Endothelial cell of umbilical vein (primary cell): ENCODE measurements at regions not wholly inside any gene's neighbourhood (a gene's known extent, or its start where the extent isn't known, plus 50 kb on each side); places are given as distances from the start of the nearest gene placed in this dataset.

Source experiments
- BruUV-seq: library from RNA; stranded (reverse); fragments of 400-500 nt; replicated peaks from 2 replicates; lab custom pipeline; 2021; lab: Mats Ljungman, UMichigan
- CTCF ChIA-PET: fragments of 300-600, 350-600 bp; sonication (Branson Sonifier 250); formaldehyde crosslinking; loops from one replicate; lab custom pipeline; 2021; ENCODE audit warnings: antibody characterized with exemption, inconsistent platforms; lab: Charles Lee
- POLR2A ChIA-PET: fragments of 300-600, 350-600 bp; sonication (Branson Sonifier 250); formaldehyde crosslinking; loops from one replicate; lab custom pipeline; 2021; ENCODE audit warnings: antibody characterized with exemption, inconsistent platforms; lab: Charles Lee
- DNase-seq: peaks from one replicate; pipeline ENCODE4 v3.0.0-alpha.2; 2011; ENCODE audit warnings: low read depth, low spot score
- FAIRE-seq: peaks from 2 replicates; lab custom pipeline; 2011; peaks lifted over from hg19 to GRCh38; lab: Jason Lieb, UNC
- H2AFZ ChIP-seq: 2 replicates; pipeline ENCODE4 v1.6.0; 2012; ENCODE audit warnings: low read depth, low read length, control low read depth, inconsistent platforms
- H3K27ac ChIP-seq: 2 replicates; pipeline ENCODE4 v1.5.1; 2011; ENCODE audit warnings: low read depth, mild to moderate bottlenecking, control low read depth, low read length, moderate library complexity; ENCODE audit not compliant: insufficient read depth
- H3K27me3 ChIP-seq, 2 experiments: 2 replicates each; pipeline versions ENCODE4 v1.6.0 to v1.6.1; 2011; ENCODE audit warnings: low read length in 2 of 2, mixed read lengths in 1 of 2; ENCODE audit not compliant: control insufficient read depth in 2 of 2, insufficient read depth in 2 of 2
- H3K36me3 ChIP-seq, 2 experiments: 2 replicates in 1 of 2; 3 replicates in 1 of 2; pipeline ENCODE4 v1.5.1; 2011; ENCODE audit warnings: low read length in 2 of 2, mild to moderate bottlenecking in 1 of 2, moderate library complexity in 1 of 2; ENCODE audit not compliant: control insufficient read depth in 2 of 2, insufficient read depth in 2 of 2; ENCODE audit errors: extremely low read depth in 1 of 2
- H3K4me1 ChIP-seq: 3 replicates; pipeline ENCODE4 v1.5.1; 2011; ENCODE audit warnings: mild to moderate bottlenecking, low read length; ENCODE audit not compliant: control insufficient read depth, insufficient read depth; ENCODE audit errors: extremely low read depth
- H3K4me2 ChIP-seq: 2 replicates; pipeline ENCODE4 v1.6.1; 2011; ENCODE audit warnings: low read length, control low read depth, mixed read lengths; ENCODE audit not compliant: insufficient read depth
- H3K4me3 ChIP-seq, 3 experiments: fragments of 200-600 bp in 1 of 3; sonication (generic), shearing (Covaris generic) in 1 of 3; replicated peaks in 1 of 3; 2 replicates each; pipeline ENCODE4 v1.5.1; 2011 to 2016; ENCODE audit warnings: control low read depth in 3 of 3, low read length in 3 of 3, mild to moderate bottlenecking in 2 of 3, inconsistent platforms in 1 of 3, low read depth in 1 of 3, moderate library complexity in 1 of 3; ENCODE audit not compliant: insufficient read depth in 1 of 3
- H3K79me2 ChIP-seq: 2 replicates; pipeline ENCODE4 v1.6.0; 2012; ENCODE audit warnings: low read length, inconsistent platforms; ENCODE audit not compliant: control insufficient read depth, insufficient read depth
- H3K9ac ChIP-seq: replicated peaks from 2 replicates; pipeline ENCODE3; 2011; ENCODE audit warnings: low read length, control low read depth; ENCODE audit not compliant: insufficient read depth; ENCODE audit errors: extremely low read depth
- H3K9me1 ChIP-seq: replicated peaks from 3 replicates; pipeline ENCODE4 v1.6.0; 2011; ENCODE audit warnings: mild to moderate bottlenecking, low read length; ENCODE audit not compliant: control insufficient read depth, insufficient read depth; ENCODE audit errors: extremely low read depth
- H3K9me3 ChIP-seq: replicated peaks from 2 replicates; pipeline ENCODE4 v1.5.1; 2012; ENCODE audit warnings: low read length, inconsistent platforms; ENCODE audit not compliant: control insufficient read depth, insufficient read depth
- H4K20me1 ChIP-seq: replicated peaks from 2 replicates; pipeline ENCODE3; 2011; ENCODE audit warnings: mild to moderate bottlenecking, low read length; ENCODE audit not compliant: control insufficient read depth, insufficient read depth; ENCODE audit errors: extremely low read depth
- EZH2 ChIP-seq: IDR thresholded peaks from 2 replicates; pipeline ENCODE4 v1.6.1; 2012; ENCODE audit warnings: borderline replicate concordance, low read depth, mild to moderate bottlenecking, moderate library complexity, low read length, inconsistent platforms; ENCODE audit not compliant: severe bottlenecking
- FOS ChIP-seq: IDR thresholded peaks from 2 replicates; pipeline ENCODE4 v1.6.1; 2011; ENCODE audit warnings: mild to moderate bottlenecking, low read length, moderate library complexity, borderline replicate concordance; ENCODE audit not compliant: insufficient read depth
- GATA2 ChIP-seq: IDR thresholded peaks from 2 replicates; pipeline ENCODE4 v1.7.0; 2011; ENCODE audit warnings: low read depth, mild to moderate bottlenecking, moderate library complexity, mixed read lengths, low read length; ENCODE audit not compliant: insufficient read length, insufficient read depth
- JUN ChIP-seq: IDR thresholded peaks from 2 replicates; pipeline ENCODE4 v1.6.1; 2011; ENCODE audit warnings: borderline replicate concordance, low read depth; ENCODE audit not compliant: insufficient read length, insufficient read depth
- MYC ChIP-seq: IDR thresholded peaks from one replicate; pipeline ENCODE4 v1.6.1; 2011; ENCODE audit warnings: mild to moderate bottlenecking, low read depth, low read length
- POLR2A ChIP-seq: IDR thresholded peaks from 2 replicates; pipeline ENCODE4 v1.6.1; 2012; ENCODE audit warnings: low read depth, mild to moderate bottlenecking, control low read depth, low read length
- POLR2AphosphoS5 ChIP-seq: IDR thresholded peaks from 2 replicates; pipeline ENCODE4 v1.6.1; 2012; ENCODE audit warnings: low read depth, mild to moderate bottlenecking, control low read depth, low read length, moderate library complexity; ENCODE audit not compliant: insufficient read depth
- dilution Hi-C: fragments of 300-500 bp; cut with MboI; formaldehyde crosslinking; loops from one replicate; pipeline ENCODE4 v1.15.0; 2019; ENCODE audit warnings: low sequenced_read_pairs; ENCODE audit not compliant: extremely low pct_ligation_motif_present
- intact Hi-C: fragments of 100-400 bp; cut with micrococcal nuclease; formaldehyde crosslinking; loops from one replicate; pipeline ENCODE4 v1.10.0; 2022
- TF ChIP-seq, protein P1 (sequence below): IDR thresholded peaks from 2 replicates; pipeline ENCODE4 v1.6.1; 2011; ENCODE audit not compliant: insufficient read depth, insufficient read length
- TF ChIP-seq, protein P2 (sequence below), 2 donors: IDR thresholded peaks; 1 replicate in 1 of 2; 2 replicates in 1 of 2; pipeline ENCODE4 v1.5.1; 2011; ENCODE audit warnings: low read length in 2 of 2, mild to moderate bottlenecking in 2 of 2, moderate library complexity in 2 of 2, control low read depth in 1 of 2, inconsistent platforms in 1 of 2, low read depth in 1 of 2; ENCODE audit not compliant: insufficient read depth in 1 of 2; ENCODE audit errors: extremely low read depth in 1 of 2

DNA sequence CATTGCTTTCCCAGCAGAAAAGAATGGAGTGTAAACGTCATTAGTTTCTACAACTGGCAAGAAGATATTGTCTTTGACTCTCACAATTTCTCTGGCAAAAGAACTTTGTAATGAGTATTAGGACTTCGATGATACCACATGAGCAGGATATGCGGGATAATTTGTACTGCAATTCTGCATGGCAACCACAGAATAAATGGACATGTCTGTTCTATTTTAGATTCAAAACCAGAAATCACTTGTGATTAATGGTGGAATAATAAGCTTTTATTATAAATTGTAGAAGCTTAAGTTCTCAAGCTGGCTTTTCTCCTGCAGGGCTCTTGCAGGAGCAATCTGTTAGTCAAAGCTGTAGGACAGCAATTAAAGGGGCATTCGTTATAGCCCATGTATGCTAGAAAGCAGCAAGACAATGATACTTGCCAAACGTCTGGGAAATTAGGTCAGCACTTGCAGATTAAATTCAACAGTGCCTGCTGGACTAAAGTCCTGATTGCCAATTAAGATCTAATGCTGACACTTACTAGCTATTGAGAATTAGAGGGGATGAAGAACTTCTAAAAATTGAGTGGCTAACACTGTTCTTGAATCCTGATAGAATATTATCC is 177.9 kb downstream of the PTH2R start:
- Histone ChIP-seq H3K9ac (no peak overlapping the region), H3K27me3 (no peaks in the 10 kb centered on the region), H3K27ac (no peak overlapping the region), H3K9me1 (no peaks in the 10 kb centered on the region), H2AFZ (no peak overlapping the region), H3K36me3 (no peaks in the 10 kb centered on the region), H4K20me1 (no peaks in the 10 kb centered on the region), H3K9me3 (no peaks in the 10 kb centered on the region), H3K4me2 (no peak overlapping the region), H3K4me1 (no peaks in the 10 kb centered on the region), H3K79me2 (no peaks in the 10 kb centered on the region), H3K4me3 (no peak overlapping the region)
- ChIA-PET POLR2A (no interaction called here), CTCF (no interaction called here)
- intact Hi-C loops: no loop called here
- TF ChIP-seq POLR2A (no peak), FOS (no peak), MYC (no peak), GATA2 (no peak)
- BruUV-seq: no TSS peak
- DNase-seq (no peak), FAIRE-seq (no peak)
- dilution Hi-C loops: no loop called here

DNA sequence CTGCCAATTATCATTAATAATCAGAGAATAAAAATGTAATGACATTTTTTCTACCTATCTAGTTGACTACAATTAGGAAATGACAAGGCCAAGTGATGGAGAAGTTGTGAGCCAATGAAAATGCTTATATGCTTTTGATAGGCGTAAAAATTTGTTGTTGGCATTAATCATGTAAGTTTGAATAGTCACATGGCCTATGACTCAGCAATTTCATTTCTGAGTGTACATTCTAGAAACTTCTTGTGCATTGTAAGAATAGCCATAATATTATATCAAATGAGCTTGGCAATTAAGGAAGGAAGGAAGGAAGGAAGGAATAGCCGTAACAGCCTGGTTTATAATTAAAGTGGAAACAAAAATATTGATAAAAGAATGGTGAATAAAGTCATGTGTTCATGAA is 179.9 kb downstream of the PTH2R start:
- no peaks in the 10 kb centered on the region for H3K79me2 ChIP-seq
- H3K27me3 ChIP-seq: no peaks in the 10 kb centered on the region
- H3K9ac ChIP-seq: no peak overlapping the region
- H2AFZ ChIP-seq: no peak overlapping the region
- H3K9me3 ChIP-seq: peaks cover 2% of the 10 kb centered on the region
- no TSS peak for BruUV-seq
- H3K4me2 ChIP-seq: no peak overlapping the region
- H3K4me1 ChIP-seq: no peaks in the 10 kb centered on the region
- H3K9me1 ChIP-seq: no peaks in the 10 kb centered on the region
- ChIA-PET CTCF (no interaction called here), POLR2A (no interaction called here)
- no peak for DNase-seq
- no peaks in the 10 kb centered on the region for H4K20me1 ChIP-seq
- H3K27ac ChIP-seq: no peak overlapping the region
- dilution Hi-C loops: no loop called here
- no peak for TF ChIP-seq POLR2AphosphoS5
- no peak for TF ChIP-seq FOS
- no peak for TF ChIP-seq POLR2A
- TF ChIP-seq GATA2: no peak
- TF ChIP-seq, protein P1, sequence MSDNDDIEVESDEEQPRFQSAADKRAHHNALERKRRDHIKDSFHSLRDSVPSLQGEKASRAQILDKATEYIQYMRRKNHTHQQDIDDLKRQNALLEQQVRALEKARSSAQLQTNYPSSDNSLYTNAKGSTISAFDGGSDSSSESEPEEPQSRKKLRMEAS: no peak
- no peak for TF ChIP-seq MYC
- TF ChIP-seq JUN: no peak
- no peak for TF ChIP-seq EZH2
- TF ChIP-seq, protein P2, sequence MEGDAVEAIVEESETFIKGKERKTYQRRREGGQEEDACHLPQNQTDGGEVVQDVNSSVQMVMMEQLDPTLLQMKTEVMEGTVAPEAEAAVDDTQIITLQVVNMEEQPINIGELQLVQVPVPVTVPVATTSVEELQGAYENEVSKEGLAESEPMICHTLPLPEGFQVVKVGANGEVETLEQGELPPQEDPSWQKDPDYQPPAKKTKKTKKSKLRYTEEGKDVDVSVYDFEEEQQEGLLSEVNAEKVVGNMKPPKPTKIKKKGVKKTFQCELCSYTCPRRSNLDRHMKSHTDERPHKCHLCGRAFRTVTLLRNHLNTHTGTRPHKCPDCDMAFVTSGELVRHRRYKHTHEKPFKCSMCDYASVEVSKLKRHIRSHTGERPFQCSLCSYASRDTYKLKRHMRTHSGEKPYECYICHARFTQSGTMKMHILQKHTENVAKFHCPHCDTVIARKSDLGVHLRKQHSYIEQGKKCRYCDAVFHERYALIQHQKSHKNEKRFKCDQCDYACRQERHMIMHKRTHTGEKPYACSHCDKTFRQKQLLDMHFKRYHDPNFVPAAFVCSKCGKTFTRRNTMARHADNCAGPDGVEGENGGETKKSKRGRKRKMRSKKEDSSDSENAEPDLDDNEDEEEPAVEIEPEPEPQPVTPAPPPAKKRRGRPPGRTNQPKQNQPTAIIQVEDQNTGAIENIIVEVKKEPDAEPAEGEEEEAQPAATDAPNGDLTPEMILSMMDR (IDR thresholded peaks at IDR 0.05; ENCODE audit: extremely low read depth in 1 of 2, insufficient read depth in 1 of 2, low read depth in 1 of 2, low read length in 2 of 2): no peak
- H3K4me3 ChIP-seq: no peak overlapping the region
- no peak for FAIRE-seq
- H3K36me3 ChIP-seq: no peaks in the 10 kb centered on the region
- intact Hi-C loops: no loop called here
